Sigmoid colon (tissue), 4 donors: ENCODE measurements at regions not wholly inside any gene's neighbourhood (a gene's known extent, or its start where the extent isn't known, plus 50 kb on each side); places are given as distances from the start of the nearest gene placed in this dataset.

Experiments
- CTCF ChIP-seq, 4 experiments: fragments of 450-650 bp in 3 of 4; fragments of 200-600 bp in 1 of 4; IDR thresholded peaks; one replicate each; pipeline ENCODE4 v1.5.1; 2016 to 2019; ENCODE audit warnings: antibody characterized with exemption in 4 of 4, mild to moderate bottlenecking in 3 of 4, moderate library complexity in 2 of 4
- POLR2A ChIP-seq, 2 donors: fragments of 450-650 bp; IDR thresholded peaks; one replicate each; pipeline ENCODE4 v1.6.1; 2016; ENCODE audit warnings: antibody characterized with exemption in 2 of 2, mild to moderate bottlenecking in 2 of 2, moderate library complexity in 2 of 2
- POLR2AphosphoS5 ChIP-seq, 4 donors: sonication (generic); formaldehyde crosslinking; IDR thresholded peaks; one replicate each; pipeline ENCODE4 v1.6.1; 2017; ENCODE audit warnings: antibody characterized with exemption in 4 of 4

- TF ChIP-seq CTCF (IDR thresholded peaks at IDR 0.05) (no peak), POLR2A (IDR thresholded peaks at IDR 0.05) (no peak), POLR2AphosphoS5 (IDR thresholded peaks at IDR 0.05) (no peak)
These were observed 63.2 kb downstream of the ENGASE start for GRCh38 chr17:79137789-79138165.
